ENCODE measurements at regions not wholly inside any gene's neighbourhood (a gene's known extent, or its start where the extent isn't known, plus 50 kb on each side); places are given as distances from the start of the nearest gene placed in this dataset.
"Not testable (repeated sequence)": the region's sequence is repeated elsewhere in the genome, so short reads cannot be mapped to it uniquely, and the experiment has no call there.

GRCh38 chr1:21385022-21385421, 54.9 kb upstream of the NBPF3 start:
- DNase-seq = no peak

GRCh38 chr1:21384620-21385019, 55.3 kb upstream of the NBPF3 start:
- DNase-seq = peak; percentile 17

GRCh38 chr1:21383785-21384401, 56.0 kb upstream of the NBPF3 start:
- DNase-seq = no peak

- DNase-seq = no peak
Measured at GRCh38 chr1:21381354-21381753, 58.6 kb upstream of the NBPF3 start.

- not testable (repeated sequence) for DNase-seq
Measured at GRCh38 chr1:21380147-21380546, 59.8 kb upstream of the NBPF3 start.

GRCh38 chr1:21379571-21379970, 60.4 kb upstream of the NBPF3 start:
- DNase-seq = no peak

GRCh38 chr1:21378705-21379494, 61.0 kb upstream of the NBPF3 start:
- no peak for DNase-seq

GRCh38 chr1:21372383-21372782, 67.6 kb upstream of the NBPF3 start:
- no peak for DNase-seq

GRCh38 chr1:21369905-21370304, 70.0 kb upstream of the NBPF3 start:
- no peak for DNase-seq

GRCh38 chr1:21368515-21369289, 71.2 kb upstream of the NBPF3 start:
- peak; percentile 64 for DNase-seq

- DNase-seq = not testable (repeated sequence)
Measured at GRCh38 chr1:21367973-21368514, 71.9 kb upstream of the NBPF3 start.

- no peak for DNase-seq
Measured at GRCh38 chr1:21366288-21366687, 73.6 kb upstream of the NBPF3 start.

- DNase-seq = no peak
Measured at GRCh38 chr1:21365036-21365435, 74.8 kb upstream of the ECE1 start.

GRCh38 chr1:21362096-21362495, 71.8 kb upstream of the ECE1 start:
- no peak for DNase-seq

- DNase-seq = no peak
Measured at GRCh38 chr1:21361506-21361905, 71.2 kb upstream of the ECE1 start.

- no peak for DNase-seq
Measured at GRCh38 chr1:21357161-21357560, 66.9 kb upstream of the ECE1 start.

- no peak for DNase-seq
Measured at GRCh38 chr1:21355956-21356355, 65.7 kb upstream of the ECE1 start.

GRCh38 chr1:21352586-21352985, 62.3 kb upstream of the ECE1 start:
- DNase-seq = no peak

GRCh38 chr1:21351901-21352300, 61.6 kb upstream of the ECE1 start:
- no peak for DNase-seq

- DNase-seq = no peak
Measured at GRCh38 chr1:21350202-21350885, 60.1 kb upstream of the ECE1 start.

GRCh38 chr1:21349693-21350092, 59.4 kb upstream of the ECE1 start:
- DNase-seq = no peak

GRCh38 chr1:21347072-21347581, 56.9 kb upstream of the ECE1 start:
- DNase-seq = no peak

Data from NCI-H1436 (cell line).